Natural killer cell (primary cell): ENCODE measurements at regions not wholly inside any gene's neighbourhood (a gene's known extent, or its start where the extent isn't known, plus 50 kb on each side); places are given as distances from the start of the nearest gene placed in this dataset.

Experiments used
- ATAC-seq, 3 donors: fragments of 150-1000 bp in 2 of 3; fragments of 200-7000 bp in 1 of 3; cut with Tn5 transposase; 1 replicate in 1 of 3; 2 replicates in 2 of 3; pipeline ENCODE4 v1.10.0; 2021; ENCODE audit warnings: mild to moderate bottlenecking in 2 of 3, moderate library complexity in 2 of 3
- DNase-seq, 2 donors: peaks; one replicate each; pipeline versions ENCODE4 v3.0.0 to v3.0.0-alpha.2; 2013 to 2021; ENCODE audit warnings: mixed read lengths in 1 of 2
- H3K27ac ChIP-seq: one replicate; pipeline ENCODE4 v1.5.1; 2013; ENCODE audit warnings: mild to moderate bottlenecking, low read length
- H3K27me3 ChIP-seq: one replicate; pipeline ENCODE4 v1.6.1; 2013; ENCODE audit warnings: low read length; ENCODE audit not compliant: control insufficient read depth, insufficient read depth
- H3K36me3 ChIP-seq: one replicate; pipeline ENCODE4 v1.6.1; 2013; ENCODE audit warnings: low read length; ENCODE audit not compliant: control insufficient read depth, insufficient read depth
- H3K4me1 ChIP-seq: one replicate; pipeline ENCODE4 v1.6.1; 2013; ENCODE audit warnings: low read length; ENCODE audit not compliant: control insufficient read depth, insufficient read depth
- H3K4me3 ChIP-seq: one replicate; pipeline ENCODE4 v1.5.1; 2013; ENCODE audit warnings: low read length
- H3K9me3 ChIP-seq: one replicate; pipeline ENCODE4 v1.6.1; 2013; ENCODE audit warnings: low read length; ENCODE audit not compliant: control insufficient read depth, insufficient read depth
- H3K27ac Mint-ChIP-seq, 2 donors: one replicate each; pipeline ENCODE4 v1.8.0; 2022; ENCODE audit warnings: mild to moderate bottlenecking in 2 of 2, mixed read lengths in 2 of 2, moderate library complexity in 1 of 2
- H3K27me3 Mint-ChIP-seq, 2 donors: one replicate each; pipeline ENCODE4 v1.8.0; 2022; ENCODE audit warnings: low read depth in 2 of 2, mixed read lengths in 2 of 2
- H3K36me3 Mint-ChIP-seq: one replicate; pipeline ENCODE4 v1.8.0; 2022; ENCODE audit warnings: mixed read lengths
- H3K4me1 Mint-ChIP-seq, 2 donors: one replicate each; pipeline ENCODE4 v1.8.0; 2022; ENCODE audit warnings: mixed read lengths in 2 of 2
- H3K4me3 Mint-ChIP-seq: one replicate; pipeline ENCODE4 v1.8.0; 2022; ENCODE audit warnings: mild to moderate bottlenecking, moderate library complexity, mixed read lengths
- H3K9me3 Mint-ChIP-seq, 2 donors: one replicate each; pipeline ENCODE4 v1.8.0; 2022; ENCODE audit warnings: mixed read lengths in 2 of 2
- WGBS: methylation state at CpG from one replicate; pipeline ENCODE4 v1.1.7; 2013; ENCODE audit warnings: missing lambda C conversion rate; ENCODE audit not compliant: insufficient coverage; 5-methylcytosine and 5-hydroxymethylcytosine counted together
- intact Hi-C: fragments of 100-400 bp; cut with micrococcal nuclease; formaldehyde crosslinking; loops from one replicate; pipeline ENCODE4 v1.14.2; 2022
- TF ChIP-seq, protein P1 (sequence below): fragments of 200-600 bp; IDR thresholded peaks from one replicate; pipeline ENCODE4 v1.8.0; 2022; ENCODE audit warnings: antibody characterized with exemption

DNA sequence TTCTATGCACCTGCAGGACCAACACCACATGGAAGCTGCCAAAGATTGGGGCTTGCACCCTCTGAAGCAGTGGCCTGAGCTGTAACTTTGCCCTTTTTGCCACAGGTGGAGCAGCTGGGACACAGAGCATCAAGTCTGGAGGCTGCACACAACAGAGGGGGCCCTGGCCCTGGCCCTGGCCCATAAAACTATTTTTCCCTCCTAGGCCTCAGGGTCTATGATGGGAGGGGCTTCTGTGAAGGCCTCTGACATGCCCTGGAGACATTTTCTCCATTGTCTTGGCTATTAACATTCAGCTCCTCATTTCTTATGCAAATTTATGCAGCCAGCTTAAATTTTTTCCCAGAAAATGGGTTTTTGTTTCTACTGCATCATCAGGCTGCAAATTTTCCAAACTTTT lies 335.5 kb downstream of the ARPP21 start:
- H3K36me3 Mint-ChIP-seq, result no peaks in the 10 kb centered on the region
- H3K27ac ChIP-seq, result no peak overlapping the region
- no peaks in the 10 kb centered on the region for H3K4me1 ChIP-seq
- peaks cover 6 to 18% of the 10 kb centered on the region in 2 donors for H3K4me1 Mint-ChIP-seq
- H3K4me3 Mint-ChIP-seq, result no peak overlapping the region
- no peaks in the 10 kb centered on the region for H3K9me3 ChIP-seq
- no peak overlapping the region for H3K27ac Mint-ChIP-seq
- H3K27me3 ChIP-seq, result no peaks in the 10 kb centered on the region
- intact Hi-C loops, result no loop called here
- H3K4me3 ChIP-seq, result no peak overlapping the region
- ATAC-seq (no peak), DNase-seq (no peak)
- peaks cover 0 to 2% of the 10 kb centered on the region in 2 donors for H3K9me3 Mint-ChIP-seq
- TF ChIP-seq, protein P1, sequence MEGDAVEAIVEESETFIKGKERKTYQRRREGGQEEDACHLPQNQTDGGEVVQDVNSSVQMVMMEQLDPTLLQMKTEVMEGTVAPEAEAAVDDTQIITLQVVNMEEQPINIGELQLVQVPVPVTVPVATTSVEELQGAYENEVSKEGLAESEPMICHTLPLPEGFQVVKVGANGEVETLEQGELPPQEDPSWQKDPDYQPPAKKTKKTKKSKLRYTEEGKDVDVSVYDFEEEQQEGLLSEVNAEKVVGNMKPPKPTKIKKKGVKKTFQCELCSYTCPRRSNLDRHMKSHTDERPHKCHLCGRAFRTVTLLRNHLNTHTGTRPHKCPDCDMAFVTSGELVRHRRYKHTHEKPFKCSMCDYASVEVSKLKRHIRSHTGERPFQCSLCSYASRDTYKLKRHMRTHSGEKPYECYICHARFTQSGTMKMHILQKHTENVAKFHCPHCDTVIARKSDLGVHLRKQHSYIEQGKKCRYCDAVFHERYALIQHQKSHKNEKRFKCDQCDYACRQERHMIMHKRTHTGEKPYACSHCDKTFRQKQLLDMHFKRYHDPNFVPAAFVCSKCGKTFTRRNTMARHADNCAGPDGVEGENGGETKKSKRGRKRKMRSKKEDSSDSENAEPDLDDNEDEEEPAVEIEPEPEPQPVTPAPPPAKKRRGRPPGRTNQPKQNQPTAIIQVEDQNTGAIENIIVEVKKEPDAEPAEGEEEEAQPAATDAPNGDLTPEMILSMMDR, result no peak
- no peaks in the 10 kb centered on the region for H3K36me3 ChIP-seq
- no peaks in the 10 kb centered on the region for H3K27me3 Mint-ChIP-seq

DNA sequence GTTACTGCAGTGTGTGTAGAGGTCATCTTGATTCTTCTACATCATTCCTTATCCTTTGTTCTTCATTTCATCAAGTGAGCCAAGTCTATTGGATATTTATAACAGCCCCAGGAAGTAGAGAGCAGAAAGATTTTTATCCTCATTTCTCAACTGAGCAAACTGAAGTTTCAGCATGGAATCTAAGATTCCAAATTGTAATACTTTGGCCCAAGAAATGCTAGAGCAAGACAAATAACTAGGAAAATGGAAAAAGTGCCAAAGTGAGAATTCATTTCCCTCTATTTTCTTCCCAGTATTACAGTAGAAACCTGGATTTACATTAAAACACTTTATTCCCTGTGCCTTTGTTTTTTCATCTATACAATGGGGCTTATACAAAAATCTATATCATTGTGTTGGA lies 346.8 kb downstream of the ARPP21 start:
- Histone ChIP-seq H3K4me1 (no peaks in the 10 kb centered on the region), H3K4me3 (no peak overlapping the region), H3K9me3 (no peaks in the 10 kb centered on the region), H3K36me3 (no peaks in the 10 kb centered on the region), H3K27me3 (no peaks in the 10 kb centered on the region), H3K27ac (no peak overlapping the region)
- H3K4me3 Mint-ChIP-seq, result no peak overlapping the region
- intact Hi-C loops, result no loop called here
- TF ChIP-seq, protein P1, result no peak
- no peak for DNase-seq
- H3K4me1 Mint-ChIP-seq, result no peaks in the 10 kb centered on the region
- no peaks in the 10 kb centered on the region for H3K27me3 Mint-ChIP-seq
- peaks cover 4 to 6% of the 10 kb centered on the region in 2 donors for H3K9me3 Mint-ChIP-seq
- no peak for ATAC-seq
- no peaks in the 10 kb centered on the region for H3K36me3 Mint-ChIP-seq
- no peak overlapping the region for H3K27ac Mint-ChIP-seq

DNA sequence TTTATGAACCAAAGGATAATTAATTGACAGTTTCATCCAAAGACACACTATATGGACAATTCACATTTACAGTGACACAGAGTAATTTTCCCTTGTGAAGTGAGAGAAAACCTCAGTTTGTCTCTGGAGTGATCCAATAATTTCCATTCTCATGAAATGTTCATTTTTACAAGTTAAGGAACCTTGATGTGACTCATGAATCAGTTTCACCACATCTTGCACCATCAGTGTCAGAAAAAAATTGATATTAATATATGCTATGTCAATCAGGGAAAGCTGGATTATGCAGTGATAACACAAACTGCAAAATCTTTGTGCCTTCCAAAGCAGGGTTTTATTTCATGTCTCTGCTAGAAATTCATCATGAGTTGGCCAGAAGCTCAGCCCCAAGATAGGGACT lies 348.1 kb downstream of the ARPP21 start:
- ATAC-seq (no peak), DNase-seq (no peak)
- Histone ChIP-seq H3K27me3 (no peaks in the 10 kb centered on the region), H3K4me1 (no peaks in the 10 kb centered on the region), H3K27ac (no peak overlapping the region), H3K9me3 (no peaks in the 10 kb centered on the region), H3K4me3 (no peak overlapping the region), H3K36me3 (no peaks in the 10 kb centered on the region)
- Mint-ChIP-seq H3K4me3 (no peak overlapping the region), H3K27ac (no peak overlapping the region), H3K9me3 (peaks cover 4 to 6% of the 10 kb centered on the region in 2 donors), H3K36me3 (no peaks in the 10 kb centered on the region), H3K4me1 (no peaks in the 10 kb centered on the region), H3K27me3 (no peaks in the 10 kb centered on the region)
- TF ChIP-seq, protein P1, result no peak
- intact Hi-C loops, result no loop called here

DNA sequence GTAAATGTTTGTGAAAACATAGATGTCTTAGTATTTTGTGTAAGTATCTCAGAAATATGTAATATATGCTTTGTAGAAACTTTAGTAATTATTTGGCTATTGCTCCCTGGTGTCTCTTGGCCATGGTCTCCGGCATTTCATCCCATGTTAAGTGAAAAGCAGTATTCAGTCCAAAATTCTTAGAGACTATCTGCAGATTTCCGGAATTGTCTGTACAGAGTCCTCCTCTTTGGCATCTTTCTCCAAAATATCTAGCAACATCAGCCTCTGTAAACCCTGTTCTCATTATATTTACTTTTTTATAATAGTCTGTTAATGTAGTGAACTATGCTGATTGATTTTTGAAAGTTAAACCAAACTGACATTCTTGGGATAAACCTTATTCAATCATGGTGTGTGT lies 352.7 kb downstream of the ARPP21 start:
- H3K27me3 Mint-ChIP-seq, result no peaks in the 10 kb centered on the region
- no peak for ATAC-seq
- peaks cover 0 to 8% of the 10 kb centered on the region in 2 donors for H3K9me3 Mint-ChIP-seq
- 91% methylated on average over 2 of the region's 2 CpGs for WGBS
- Histone ChIP-seq H3K27ac (no peak overlapping the region), H3K4me1 (no peaks in the 10 kb centered on the region), H3K4me3 (no peak overlapping the region), H3K36me3 (no peaks in the 10 kb centered on the region), H3K9me3 (no peaks in the 10 kb centered on the region), H3K27me3 (no peaks in the 10 kb centered on the region)
- no peak for DNase-seq
- TF ChIP-seq, protein P1, result no peak
- H3K4me3 Mint-ChIP-seq, result no peak overlapping the region
- H3K4me1 Mint-ChIP-seq, result no peaks in the 10 kb centered on the region
- H3K36me3 Mint-ChIP-seq, result peaks cover 4% of the 10 kb centered on the region
- no peak overlapping the region for H3K27ac Mint-ChIP-seq
- intact Hi-C loops, result no loop called here
